ENCODE measurements at regions not wholly inside any gene's neighbourhood (a gene's known extent, or its start where the extent isn't known, plus 50 kb on each side); places are given as distances from the start of the nearest gene placed in this dataset.

GRCh38 chr4:189858435-189858834 is 82.2 kb upstream of the FRG1 start:
- no peak overlapping the region for H3K4me3 ChIP-seq (ENCODE audit: low read depth, low read length)
- peaks cover 31% of the 10 kb centered on the region for H3K9me3 ChIP-seq (ENCODE audit: control insufficient read depth, insufficient read depth, low read length)
- DNase-seq (ENCODE audit: low read depth, low spot score): no peak
- no peak for TF ChIP-seq CTCF (IDR thresholded peaks at IDR 0.05; ENCODE audit: low read depth, low read length)
- POLR2A ChIA-PET: no interaction called here
- CTCF ChIA-PET: no interaction called here
- no peak overlapping the region for H3K27ac ChIP-seq (ENCODE audit: low read depth, low read length)
- no peaks in the 10 kb centered on the region for H3K27me3 ChIP-seq (ENCODE audit: control insufficient read depth, insufficient read depth, low read length)

GRCh38 chr4:189861101-189861500 is 79.6 kb upstream of the FRG1 start:
- no peaks in the 10 kb centered on the region for H3K27me3 ChIP-seq (ENCODE audit: control insufficient read depth, insufficient read depth, low read length)
- no peak for TF ChIP-seq CTCF (IDR thresholded peaks at IDR 0.05; ENCODE audit: low read depth, low read length)
- H3K4me3 ChIP-seq (ENCODE audit: low read depth, low read length): no peak overlapping the region

GRCh38 chr4:189869236-189869635 is 71.4 kb upstream of the FRG1 start:
- Histone ChIP-seq H3K9me3 (ENCODE audit: control insufficient read depth, insufficient read depth, low read length) (peaks cover 18% of the 10 kb centered on the region; the same call in 1 of the 2 replicates), H3K4me3 (ENCODE audit: low read depth, low read length) (no peak overlapping the region), H3K27me3 (ENCODE audit: control insufficient read depth, insufficient read depth, low read length) (no peaks in the 10 kb centered on the region), H3K27ac (ENCODE audit: low read depth, low read length) (no peak overlapping the region)
- DNase-seq (ENCODE audit: low read depth, low spot score): no peak
- no peak for TF ChIP-seq CTCF (IDR thresholded peaks at IDR 0.05; ENCODE audit: low read depth, low read length)
- ChIA-PET CTCF (no interaction called here), POLR2A (no interaction called here)

More at GRCh38 chr4:189861101-189861500, 79.6 kb upstream of the FRG1 start:
- POLR2A ChIA-PET: no interaction called here
- CTCF ChIA-PET: no interaction called here
- Histone ChIP-seq H3K27ac (ENCODE audit: low read depth, low read length) (no peak overlapping the region), H3K9me3 (ENCODE audit: control insufficient read depth, insufficient read depth, low read length) (peaks cover 19% of the 10 kb centered on the region)
- no peak for DNase-seq (ENCODE audit: low read depth, low spot score)

GRCh38 chr4:189870511-189871234 is 70.0 kb upstream of the FRG1 start:
- no peak for DNase-seq (ENCODE audit: low read depth, low spot score)
- CTCF ChIA-PET: no interaction called here
- no peaks in the 10 kb centered on the region for H3K27me3 ChIP-seq (ENCODE audit: control insufficient read depth, insufficient read depth, low read length)

More at GRCh38 chr4:189870511-189871234, 70.0 kb upstream of the FRG1 start:
- Histone ChIP-seq H3K4me3 (ENCODE audit: low read depth, low read length) (no peak overlapping the region), H3K9me3 (ENCODE audit: control insufficient read depth, insufficient read depth, low read length) (peaks cover 17% of the 10 kb centered on the region; the same call in 1 of the 2 replicates), H3K27ac (ENCODE audit: low read depth, low read length) (no peak overlapping the region)
- TF ChIP-seq CTCF (IDR thresholded peaks at IDR 0.05; ENCODE audit: low read depth, low read length): no peak
- POLR2A ChIA-PET: no interaction called here

Measured in AG04450 (cell line).